ENCODE measurements at regions not wholly inside any gene's neighbourhood (a gene's known extent, or its start where the extent isn't known, plus 50 kb on each side); places are given as distances from the start of the nearest gene placed in this dataset.

DNA sequence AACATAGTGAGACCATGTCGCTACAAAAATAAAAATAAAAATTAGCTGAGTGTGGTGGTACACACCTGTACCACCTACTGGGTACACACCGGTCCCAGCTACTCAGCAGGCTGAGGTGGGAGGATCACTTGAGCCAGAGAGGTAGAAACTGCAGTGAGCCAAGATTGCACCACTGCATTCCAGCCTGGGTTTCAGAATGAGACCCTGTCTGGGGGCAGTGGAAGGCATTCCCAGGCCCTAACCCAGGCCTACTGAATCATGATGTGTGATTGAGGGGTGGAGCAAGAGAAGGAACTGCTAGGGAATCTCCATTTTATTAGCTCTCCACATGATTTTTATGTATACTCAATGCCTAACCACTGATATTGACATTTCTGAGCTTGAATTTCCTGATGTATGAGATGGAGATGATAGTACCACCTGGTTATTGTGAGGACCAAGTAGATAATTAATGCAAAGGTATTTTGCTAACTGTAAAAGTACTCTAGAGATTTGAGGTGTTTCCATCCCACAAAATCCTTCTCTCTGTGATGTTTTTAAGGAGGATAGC, 169.5 kb upstream of the UMPS start:
- DNase-seq, result no peak

DNA sequence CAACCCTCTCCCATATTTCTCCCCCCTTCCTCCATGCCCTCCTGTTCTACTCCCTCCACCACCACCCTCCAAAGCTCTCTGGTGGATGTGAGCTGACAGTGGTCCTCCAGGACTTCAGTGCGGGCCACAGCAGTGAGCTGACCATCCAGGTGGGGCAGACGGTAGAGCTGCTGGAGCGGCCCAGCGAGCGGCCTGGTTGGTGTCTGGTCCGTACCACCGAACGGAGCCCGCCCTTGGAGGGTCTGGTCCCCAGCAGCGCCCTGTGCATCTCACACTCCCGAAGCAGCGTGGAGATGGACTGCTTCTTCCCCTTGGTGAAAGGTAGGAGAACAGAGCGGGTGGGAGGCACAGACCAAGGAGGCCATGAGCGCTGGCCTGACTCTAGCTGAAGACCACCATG, 167.5 kb upstream of the UMPS start:
- DNase-seq, result no peak

DNA sequence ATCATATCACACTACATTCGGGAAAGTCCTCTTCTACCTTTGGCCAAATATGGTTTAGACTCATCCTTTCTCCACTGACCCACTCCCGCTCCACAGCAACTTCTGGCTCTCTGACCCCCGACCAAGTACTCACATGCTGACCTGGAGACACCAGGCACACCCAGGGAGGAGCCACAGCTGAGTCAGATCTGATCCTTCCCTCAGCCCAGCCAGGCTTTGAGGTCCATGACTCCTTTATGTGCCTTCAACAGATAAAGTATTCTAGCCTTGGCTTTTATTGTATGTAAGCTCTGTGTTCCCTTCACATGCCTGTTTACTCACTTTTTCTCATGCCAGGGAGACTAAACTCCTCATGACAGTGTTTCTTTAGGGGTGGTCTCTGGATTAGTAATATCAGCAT, 166.9 kb upstream of the UMPS start:
- DNase-seq, result no peak

DNA sequence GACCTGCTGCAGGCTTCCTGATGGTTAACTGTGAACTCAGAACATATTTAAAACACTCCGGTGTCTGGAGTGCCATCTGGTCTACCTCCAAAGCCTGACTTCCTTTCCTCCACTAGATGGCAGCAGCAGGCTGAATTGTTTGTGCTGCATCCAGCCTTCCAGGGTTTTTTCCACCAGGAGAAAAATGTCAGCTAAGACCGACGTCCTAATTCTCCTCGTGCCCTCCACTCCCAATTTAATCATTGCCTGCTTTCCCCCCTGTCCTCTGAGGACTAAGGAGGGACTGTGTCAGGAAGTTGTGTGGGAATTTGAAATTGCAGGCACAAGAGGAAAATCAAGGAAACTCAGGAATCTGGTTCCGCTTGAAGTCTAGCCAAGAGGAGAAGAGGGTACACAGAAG, 165.2 kb upstream of the UMPS start:
- peak; percentile 56 for DNase-seq

DNA sequence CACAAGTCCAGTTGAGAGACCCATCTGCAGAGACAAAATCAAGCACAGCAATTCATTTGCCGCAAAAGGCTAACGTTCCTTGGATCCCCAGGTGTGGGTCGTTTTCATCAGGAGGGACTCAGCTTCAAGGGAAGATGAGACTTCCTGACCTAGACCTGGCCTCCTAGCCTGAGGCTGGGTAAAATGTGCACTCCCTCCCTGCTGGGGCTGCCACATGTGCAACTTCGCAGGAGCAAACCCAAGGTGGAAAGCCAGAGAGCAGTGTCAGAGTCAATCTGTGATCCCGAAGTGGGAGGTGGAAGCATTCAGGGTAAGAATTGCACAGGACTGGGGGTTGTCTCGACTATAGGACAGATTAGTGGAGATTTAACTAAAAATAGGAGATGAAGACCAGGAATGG, 164.7 kb upstream of the UMPS start:
- no peak for DNase-seq

DNA sequence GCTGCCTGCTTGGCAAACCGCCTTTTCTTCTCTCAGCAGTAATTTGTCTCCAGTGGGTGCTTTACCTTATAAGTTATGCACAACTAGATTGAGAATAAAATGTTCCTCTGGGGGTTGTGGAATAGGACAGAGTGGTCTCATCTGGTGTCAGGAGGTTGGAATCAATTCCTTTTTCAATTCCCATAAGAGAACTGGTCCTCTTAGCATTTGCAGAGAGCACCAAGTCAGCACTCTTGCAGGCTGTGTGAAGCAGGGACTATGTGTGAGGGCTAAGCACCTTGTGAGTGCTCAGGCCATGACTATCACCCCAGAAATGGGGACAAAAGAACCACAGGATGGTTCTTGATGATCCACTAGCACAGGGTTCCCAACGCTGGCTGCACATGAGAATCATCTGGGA, 163.6 kb upstream of the UMPS start:
- DNase-seq, result no peak

DNA sequence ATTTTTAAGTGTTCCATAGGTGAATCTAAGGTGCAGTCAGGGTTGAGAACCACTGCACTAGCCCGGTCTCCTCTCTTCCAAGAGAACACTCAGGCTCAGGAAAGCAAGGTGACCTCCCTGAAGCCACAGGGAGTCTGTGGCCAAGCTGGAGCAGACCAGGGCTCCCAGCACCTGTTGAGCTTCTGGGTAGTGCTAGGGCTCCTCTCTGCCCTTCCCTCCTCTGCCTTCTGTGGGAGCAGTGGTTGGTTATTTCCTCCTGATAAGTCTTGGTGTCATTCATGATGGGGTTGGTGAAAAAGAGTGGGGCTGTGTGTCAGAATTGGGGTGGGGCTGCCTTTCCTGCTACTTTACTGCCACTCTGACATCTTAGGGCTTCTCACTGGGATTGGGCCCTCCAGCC, 163.1 kb upstream of the UMPS start:
- DNase-seq, result no peak

DNA sequence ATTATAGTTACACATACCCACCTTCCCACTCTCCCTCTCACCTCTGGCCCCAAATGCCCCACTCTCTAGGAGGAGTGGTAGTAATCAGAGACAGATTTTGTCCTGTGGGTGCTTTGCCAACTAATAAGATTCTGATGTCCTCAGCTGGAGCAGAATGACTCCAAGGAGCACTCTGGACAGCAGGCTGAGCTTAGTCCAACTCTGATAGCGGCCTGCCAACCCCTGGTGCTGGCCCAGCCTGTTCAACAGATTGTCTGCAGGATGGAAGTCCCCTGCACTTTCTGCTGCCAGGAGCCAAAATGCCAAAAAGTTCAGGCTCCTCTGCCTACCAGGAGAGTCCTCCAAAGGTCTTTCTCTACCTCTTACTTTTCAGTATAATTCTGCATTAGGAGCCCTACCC, 160.5 kb upstream of the UMPS start:
- DNase-seq, result no peak

DNA sequence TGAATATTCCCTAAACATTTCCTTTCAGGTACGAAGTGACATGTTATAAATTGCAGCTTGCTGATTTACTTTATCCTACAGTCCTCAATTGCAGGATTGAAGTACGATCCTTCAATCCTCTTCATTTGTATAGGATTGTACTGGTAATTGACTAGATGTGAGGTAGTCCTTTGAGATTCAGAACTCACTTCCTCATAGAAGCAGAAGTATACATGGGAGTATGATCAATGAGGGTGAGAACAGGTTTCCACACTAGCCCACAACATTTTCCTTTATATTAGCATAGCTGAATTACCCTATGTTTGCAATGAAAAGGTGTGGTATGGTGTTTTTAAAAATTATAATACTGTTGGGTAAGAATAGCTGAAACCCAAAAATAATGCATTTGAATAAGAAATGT, 160.0 kb upstream of the UMPS start:
- DNase-seq, result no peak

- DNase-seq, result no peak
Observed at GRCh38 chr3:124572851-124573405, 157.3 kb upstream of the UMPS start.

- DNase-seq, result no peak
Observed at GRCh38 chr3:124574012-124574411, 156.2 kb upstream of the UMPS start.

- no peak for DNase-seq
Observed at GRCh38 chr3:124576565-124577493, 153.4 kb upstream of the UMPS start.

DNA sequence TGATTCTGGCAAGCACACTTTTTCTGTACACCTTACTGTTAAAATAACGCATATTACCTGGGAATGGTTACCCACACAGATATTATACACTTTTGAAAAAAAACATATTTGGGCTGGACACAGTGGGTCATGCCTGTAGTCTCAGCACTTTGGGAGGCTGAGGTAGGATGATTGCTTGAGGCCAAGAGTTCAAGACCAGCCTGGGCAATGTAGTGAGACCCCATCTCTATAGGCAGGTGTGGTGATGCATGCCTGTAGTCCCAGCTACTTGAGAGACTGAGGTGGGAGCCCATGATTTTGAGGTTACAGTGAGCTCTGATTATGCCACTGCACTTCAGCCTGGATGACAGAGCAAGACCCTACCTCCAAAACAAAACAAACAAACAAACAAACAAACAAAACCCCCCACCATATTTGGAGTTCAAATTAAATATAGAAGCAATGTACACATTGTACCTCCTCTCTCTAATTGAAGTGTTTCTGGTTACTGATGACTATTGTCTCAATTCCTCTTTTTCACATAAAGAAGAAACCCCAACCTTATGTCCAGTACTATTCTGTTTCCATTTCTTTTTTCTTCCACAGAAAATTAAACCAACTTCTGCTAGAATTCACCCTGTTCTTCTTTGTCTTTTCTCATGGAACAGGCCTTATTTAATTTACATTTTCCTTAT, 152.6 kb upstream of the UMPS start:
- no peak for DNase-seq

DNA sequence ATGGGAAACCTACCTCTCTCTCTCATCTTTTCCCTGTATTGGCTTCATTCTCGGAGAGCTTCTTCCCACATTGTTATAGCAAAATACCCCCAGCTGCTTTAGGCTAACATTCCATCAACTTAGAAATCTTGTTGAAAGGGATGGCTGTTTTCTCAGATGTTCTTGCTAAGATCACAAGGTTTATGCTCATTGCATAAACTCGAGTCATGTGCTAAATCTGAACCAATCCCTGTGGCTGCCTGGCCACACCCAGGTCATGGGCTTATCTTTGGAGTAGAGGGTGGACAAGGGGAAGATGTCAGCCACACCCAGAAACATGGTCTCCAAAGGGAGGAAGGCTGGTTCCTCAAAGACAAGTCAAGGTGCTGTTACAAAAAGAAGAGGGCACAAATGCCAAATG, 150.6 kb upstream of the UMPS start:
- DNase-seq, result no peak

- DNase-seq, result no peak
Observed at GRCh38 chr3:124582196-124582595, 148.1 kb upstream of the UMPS start.

- DNase-seq, result no peak
Observed at GRCh38 chr3:124582621-124583395, 147.4 kb upstream of the UMPS start.

GRCh38 chr3:124584245-124584551, 146.1 kb upstream of the UMPS start:
- DNase-seq, result no peak

DNA sequence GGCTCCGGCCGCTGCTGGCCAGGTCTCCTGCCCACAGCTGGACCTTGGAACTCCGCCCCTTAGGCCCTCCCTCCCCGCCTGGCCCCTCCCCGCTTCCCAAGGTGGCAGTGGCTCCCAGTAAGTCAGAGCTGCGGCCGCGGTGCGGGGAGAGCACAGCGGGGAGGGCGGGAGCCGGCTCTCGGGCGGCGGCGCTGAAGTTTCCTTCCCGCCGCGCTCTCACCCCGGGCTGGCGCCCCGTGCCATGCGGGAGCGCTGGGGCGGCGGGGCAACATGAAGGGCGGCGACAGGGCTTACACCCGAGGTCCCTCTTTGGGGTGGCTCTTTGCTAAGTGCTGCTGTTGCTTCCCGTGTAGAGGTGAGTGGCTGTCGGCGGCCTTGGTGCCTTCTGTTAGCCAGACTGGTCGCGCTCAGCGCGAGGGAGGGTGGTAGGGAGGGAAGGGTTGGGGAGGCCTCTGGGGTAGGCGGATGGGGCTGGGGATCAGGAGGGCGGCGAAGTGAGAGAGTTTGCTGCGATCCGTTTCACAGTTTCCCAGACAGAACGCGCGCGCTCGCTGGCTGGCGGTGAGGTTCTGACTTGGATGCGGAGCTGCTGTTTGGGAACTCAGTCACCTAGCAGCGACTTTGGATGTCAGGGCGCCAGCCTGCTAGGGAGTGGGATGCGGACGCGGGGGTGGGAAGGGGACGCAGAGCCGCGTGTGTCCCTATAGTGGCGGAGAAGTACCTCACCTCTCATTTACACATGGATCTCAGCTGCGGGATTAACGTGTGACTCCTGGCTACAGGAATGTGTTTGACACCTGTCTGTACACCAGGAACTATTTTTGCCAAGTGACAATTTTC, 145.5 kb upstream of the UMPS start:
- peak; percentile 18 for DNase-seq

- no peak for DNase-seq
Observed at GRCh38 chr3:124586126-124587052, 143.9 kb upstream of the UMPS start.

DNA sequence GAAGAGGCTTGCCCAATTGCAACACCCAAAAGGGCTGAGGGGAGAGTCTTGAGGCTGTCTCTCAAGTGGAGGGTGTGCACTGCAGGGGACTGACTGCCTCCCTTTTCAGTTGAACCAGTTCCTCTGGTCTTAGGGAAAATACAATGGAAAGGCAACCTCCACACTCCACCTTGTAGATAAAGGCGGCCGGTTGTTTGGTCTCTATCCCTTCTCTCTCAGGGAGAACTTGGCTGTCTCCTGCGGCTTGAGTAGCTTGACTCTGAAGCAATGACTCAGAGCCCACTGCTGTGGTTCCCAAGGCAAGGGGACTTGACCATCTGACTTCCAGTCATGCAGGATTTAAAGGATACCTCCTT, 143.2 kb upstream of the UMPS start:
- DNase-seq, result no peak

DNA sequence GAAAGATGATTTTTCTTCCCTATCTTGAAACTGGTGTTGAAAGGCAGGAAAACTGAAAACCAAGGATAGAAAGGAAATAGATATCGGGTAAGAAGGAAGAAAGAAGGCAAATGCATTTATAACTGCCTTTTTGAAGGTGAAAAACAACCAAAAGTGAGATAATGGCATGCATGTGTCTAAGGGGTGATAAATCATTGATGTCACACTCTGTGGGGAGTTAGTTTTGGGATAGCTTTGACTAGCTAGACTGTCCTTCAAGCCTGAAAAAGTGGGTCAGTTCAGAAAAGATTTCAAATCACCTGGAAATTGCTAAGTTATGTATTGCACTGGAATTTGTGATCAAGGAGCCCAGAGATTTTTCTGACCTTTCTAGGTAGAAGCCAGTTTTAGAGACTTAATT, 142.2 kb upstream of the UMPS start:
- no peak for DNase-seq

All from stimulated activated CD4-positive, alpha-beta T cell treated with anti-CD3 and anti-CD28 coated beads, Interleukin-4, amount 100 ng/mL, for 24 hours (primary cell).